22Rv1 (cell line): ENCODE measurements at regions not wholly inside any gene's neighbourhood (a gene's known extent, or its start where the extent isn't known, plus 50 kb on each side); places are given as distances from the start of the nearest gene placed in this dataset.

Source experiments
- H3K27ac ChIP-seq: fragments of 450-650 bp; 2 replicates; pipeline ENCODE4 v1.5.1; 2017
- CTCF ChIP-seq: fragments of 450-650 bp; IDR thresholded peaks from 2 replicates; pipeline ENCODE4 v1.5.1; 2017; ENCODE audit warnings: mild to moderate bottlenecking
- ZFX ChIP-seq: fragments of 450-650 bp; IDR thresholded peaks from 2 replicates; pipeline ENCODE4 v1.6.1; 2017; ENCODE audit warnings: antibody characterized with exemption, borderline replicate concordance

GRCh38 chr1:228988664-228989063, 253.4 kb downstream of the RHOU start:
- no peak overlapping the region for H3K27ac ChIP-seq
- TF ChIP-seq ZFX (no peak), CTCF (no peak)

DNA sequence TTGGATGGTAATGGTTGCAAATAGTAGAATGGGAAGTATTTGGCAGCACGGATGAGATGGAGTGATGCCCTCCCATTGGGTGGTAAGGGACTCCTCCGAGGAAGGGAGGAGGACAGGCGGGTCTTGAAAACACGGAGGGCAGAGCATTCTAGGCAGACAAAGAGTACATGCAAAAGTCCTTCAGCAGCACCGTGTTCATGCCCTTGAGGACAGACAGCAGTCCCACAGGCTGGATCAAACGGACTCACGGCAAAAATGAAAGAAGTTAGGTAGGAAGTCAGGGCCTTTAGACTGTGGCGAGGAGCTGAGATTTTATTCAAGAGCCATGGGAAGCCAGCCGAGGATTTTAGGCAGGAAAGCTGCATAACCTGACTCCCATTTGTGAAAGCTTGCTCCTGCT, 253.9 kb downstream of the RHOU start:
- no peak overlapping the region for H3K27ac ChIP-seq
- no peak for TF ChIP-seq CTCF
- TF ChIP-seq ZFX, result no peak

- no peak overlapping the region for H3K27ac ChIP-seq
- TF ChIP-seq ZFX (no peak), CTCF (no peak)
Observed at GRCh38 chr1:228989676-228989991, 254.4 kb downstream of the RHOU start.

- no peak overlapping the region for H3K27ac ChIP-seq
- TF ChIP-seq CTCF (no peak), ZFX (no peak)
Observed at GRCh38 chr1:228989992-228990827, 254.9 kb downstream of the RHOU start.

GRCh38 chr1:228990906-228991569, 255.8 kb downstream of the RHOU start:
- H3K27ac ChIP-seq, result no peak overlapping the region
- TF ChIP-seq ZFX (no peak), CTCF (no peak)

DNA sequence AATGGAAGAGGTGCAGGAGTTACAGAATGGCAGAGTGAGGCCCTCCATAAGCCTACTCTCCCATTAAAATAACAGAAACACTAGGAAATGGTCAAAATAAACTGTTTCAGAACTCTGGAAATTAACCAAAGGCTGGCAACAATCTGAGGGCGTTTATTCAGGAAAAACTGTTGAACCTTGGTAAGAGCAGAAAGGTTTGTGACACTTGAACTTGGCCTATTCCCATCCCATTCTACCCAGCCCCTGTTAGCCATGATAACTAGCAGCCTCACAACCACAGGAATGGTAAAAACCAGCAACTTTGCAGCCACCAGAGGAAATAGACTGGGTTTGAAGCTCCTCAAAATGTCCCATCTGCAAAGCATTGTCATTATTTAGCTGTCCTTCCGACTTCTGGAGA, 256.8 kb downstream of the RHOU start:
- TF ChIP-seq CTCF (no peak), ZFX (no peak)
- H3K27ac ChIP-seq, result no peak overlapping the region

GRCh38 chr1:228992907-228993535, 257.7 kb downstream of the RHOU start:
- no peak overlapping the region for H3K27ac ChIP-seq
- TF ChIP-seq ZFX (no peak), CTCF (no peak)
